GM21576 (cell line): ENCODE measurements at regions not wholly inside any gene's neighbourhood (a gene's known extent, or its start where the extent isn't known, plus 50 kb on each side); places are given as distances from the start of the nearest gene placed in this dataset.
"Not testable (repeated sequence)": the region's sequence is repeated elsewhere in the genome, so short reads cannot be mapped to it uniquely, and the experiment has no call there.

ENCODE experiments used
- ATAC-seq: cut with Tn5 transposase; IDR thresholded peaks from one replicate; pipeline ENCODE4 v1.9.1; 2021; ENCODE audit warnings: mild to moderate bottlenecking, moderate library complexity; ENCODE audit not compliant: unreplicated experiment

GRCh38 chr2:56510610-56511009 is 326.8 kb downstream of the CCDC85A start:
- ATAC-seq = no peak

DNA sequence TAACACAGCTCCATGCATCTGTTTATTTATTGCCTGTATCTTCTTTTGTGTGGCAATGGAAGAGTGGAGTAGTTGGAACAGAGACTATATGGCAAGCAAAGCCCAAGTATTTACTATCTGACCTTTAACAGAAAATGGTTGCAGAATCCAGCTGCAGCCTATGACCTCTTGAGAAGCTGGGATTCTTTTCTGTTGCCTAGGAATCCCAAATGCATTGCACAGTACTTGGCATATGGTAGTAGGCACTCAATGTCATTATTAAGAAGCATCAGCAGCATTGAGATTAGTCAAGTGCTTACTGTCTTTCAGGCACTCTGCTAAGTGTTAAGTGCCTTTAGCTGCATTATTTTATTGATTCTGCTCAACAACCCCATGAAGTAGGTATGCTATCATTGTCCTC is 331.6 kb downstream of the CCDC85A start:
- ATAC-seq = no peak

DNA sequence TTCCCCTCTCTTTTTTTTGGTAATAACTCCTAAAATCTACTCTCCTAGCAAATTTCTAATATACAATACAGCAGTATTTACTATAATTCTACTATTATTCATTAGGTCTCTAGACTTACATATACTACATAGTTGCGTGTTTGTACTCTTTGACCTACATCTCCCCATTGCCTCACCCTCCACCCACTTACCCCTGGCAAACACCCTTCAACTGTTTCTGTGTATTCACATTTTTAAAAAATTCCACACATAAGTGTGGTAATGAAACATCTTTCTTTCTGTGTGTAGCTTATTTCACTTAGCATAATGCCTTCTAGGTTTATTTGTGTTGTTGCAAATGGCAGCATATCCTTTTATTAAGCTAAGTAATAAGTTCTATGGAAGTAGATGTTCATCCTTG is 336.0 kb downstream of the CCDC85A start:
- ATAC-seq = no peak

DNA sequence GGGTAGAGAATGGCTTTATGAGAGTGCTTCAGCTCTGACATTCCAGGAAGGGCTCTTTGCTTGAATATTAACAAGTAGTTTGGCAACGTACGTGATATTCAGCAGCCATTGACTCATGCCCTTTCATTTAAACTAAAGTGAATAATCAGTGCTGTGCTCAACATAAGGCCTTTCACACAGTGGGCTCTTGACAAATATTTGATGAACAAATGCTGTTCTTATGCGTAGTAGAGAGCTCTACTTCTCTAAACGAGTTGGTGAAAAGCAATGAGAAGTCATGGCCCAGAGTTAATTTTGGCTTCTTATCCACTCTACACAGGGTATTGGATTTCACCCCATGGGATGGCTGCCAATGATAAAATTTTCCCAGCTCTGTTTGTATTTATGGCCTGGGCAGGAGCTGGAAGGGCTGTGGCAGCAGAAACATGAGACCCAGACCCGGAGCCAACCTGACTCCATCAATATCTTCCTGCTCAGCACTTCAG is 338.9 kb downstream of the CCDC85A start:
- no peak for ATAC-seq

GRCh38 chr2:56523816-56524215 is 340.0 kb downstream of the CCDC85A start:
- no peak for ATAC-seq

- ATAC-seq = no peak
Measured at GRCh38 chr2:56531668-56532420, 348.1 kb downstream of the CCDC85A start.

DNA sequence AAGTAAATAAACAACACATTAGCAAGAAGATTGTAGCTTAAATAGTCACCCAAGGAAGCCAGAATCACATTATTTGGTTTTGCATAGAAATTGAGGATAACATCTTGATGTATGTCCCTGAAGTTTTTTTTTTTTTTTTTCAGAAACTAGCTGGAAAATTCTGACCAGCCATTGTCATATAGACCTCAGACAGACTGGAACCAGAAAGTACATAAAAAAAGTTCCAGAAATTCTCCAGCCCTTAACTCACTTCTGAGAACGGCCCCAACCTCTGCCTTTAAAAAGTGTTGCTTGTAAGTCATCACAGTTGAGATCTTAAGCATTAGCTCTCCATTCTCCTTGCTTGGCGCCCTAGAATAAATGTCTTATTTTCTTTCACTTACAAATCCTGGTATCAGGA is 350.5 kb downstream of the CCDC85A start:
- ATAC-seq = no peak

DNA sequence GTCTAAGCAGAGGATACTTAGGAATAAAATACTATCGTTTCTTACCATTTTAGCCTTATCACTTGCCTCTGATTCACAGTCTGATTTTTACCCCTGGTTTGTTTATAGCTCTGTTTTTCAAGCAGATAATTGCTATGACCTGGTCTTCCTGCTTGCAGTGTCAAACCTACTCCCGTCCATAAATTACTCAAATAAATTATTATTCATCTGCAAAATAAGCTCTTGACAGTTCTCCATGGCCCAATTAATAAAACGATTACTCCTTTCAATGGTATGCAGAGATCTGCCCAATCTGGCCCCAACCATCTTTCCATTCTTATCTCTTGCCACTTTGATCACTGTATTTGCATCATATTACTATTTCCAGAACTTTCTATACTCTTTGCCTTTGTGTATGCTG is 354.0 kb downstream of the CCDC85A start:
- ATAC-seq = no peak

DNA sequence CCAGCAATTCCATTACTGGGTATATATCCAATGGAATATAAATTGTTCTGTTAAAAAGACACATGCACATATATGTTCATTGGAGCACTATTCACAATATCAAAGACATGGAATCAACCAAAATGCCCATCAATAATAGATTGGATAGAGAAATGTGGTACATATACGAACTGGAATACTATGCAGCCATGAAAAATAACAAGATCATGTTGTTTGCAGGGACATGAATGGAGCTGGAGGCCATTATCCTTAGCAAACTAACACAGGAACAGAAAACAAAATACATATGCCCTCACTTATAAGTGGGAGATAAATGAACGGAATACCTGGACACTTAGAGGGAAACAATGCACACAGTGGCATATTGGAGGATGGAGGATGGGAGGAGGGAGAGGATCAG is 355.8 kb downstream of the CCDC85A start:
- ATAC-seq = no peak

DNA sequence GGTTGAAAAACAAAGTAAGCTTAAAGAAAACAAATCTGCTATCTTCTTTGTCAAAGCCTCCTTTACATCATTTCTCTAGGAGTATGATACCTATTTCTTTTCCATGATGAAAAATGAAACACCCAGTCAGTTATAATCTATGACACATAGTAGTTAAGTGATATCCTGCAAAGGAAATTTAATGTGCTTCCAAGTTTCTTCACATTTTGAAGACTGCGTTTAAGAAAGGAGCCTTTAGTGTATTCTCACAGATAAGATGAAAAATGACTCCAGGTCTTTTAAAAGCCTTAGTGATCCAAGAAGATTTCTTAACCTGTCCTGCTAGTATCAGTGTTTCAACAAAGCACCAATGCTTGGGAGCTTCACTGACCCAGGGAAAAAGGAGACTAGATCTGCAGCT is 356.7 kb downstream of the CCDC85A start:
- no peak for ATAC-seq

- no peak for ATAC-seq
Measured at GRCh38 chr2:56540916-56541315, 357.1 kb downstream of the CCDC85A start.

- ATAC-seq = no peak
Measured at GRCh38 chr2:56542213-56542612, 358.4 kb downstream of the CCDC85A start.

DNA sequence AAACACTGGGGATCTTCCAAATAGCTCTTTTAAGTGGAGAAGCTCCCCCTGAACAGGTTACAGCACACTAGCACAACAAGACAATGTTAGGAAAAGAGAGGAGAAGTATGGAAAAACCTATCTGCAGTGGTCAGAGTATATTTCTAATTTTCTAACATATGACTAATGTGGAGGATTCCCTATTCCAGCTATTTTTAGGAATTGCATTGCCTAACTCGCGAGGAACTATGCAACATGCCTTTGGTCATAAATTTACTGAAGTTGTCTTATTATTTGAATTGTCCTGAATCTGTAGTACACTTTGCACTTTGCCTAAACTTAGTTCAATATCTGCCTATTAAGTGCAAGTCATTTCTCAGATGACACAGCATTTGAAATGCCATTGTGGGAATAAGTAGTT is 381.4 kb downstream of the CCDC85A start:
- ATAC-seq = no peak

- ATAC-seq = no peak
Measured at GRCh38 chr2:56571074-56571473, 387.3 kb downstream of the CCDC85A start.

- no peak for ATAC-seq
Measured at GRCh38 chr2:56576001-56576400, 392.2 kb downstream of the CCDC85A start.

DNA sequence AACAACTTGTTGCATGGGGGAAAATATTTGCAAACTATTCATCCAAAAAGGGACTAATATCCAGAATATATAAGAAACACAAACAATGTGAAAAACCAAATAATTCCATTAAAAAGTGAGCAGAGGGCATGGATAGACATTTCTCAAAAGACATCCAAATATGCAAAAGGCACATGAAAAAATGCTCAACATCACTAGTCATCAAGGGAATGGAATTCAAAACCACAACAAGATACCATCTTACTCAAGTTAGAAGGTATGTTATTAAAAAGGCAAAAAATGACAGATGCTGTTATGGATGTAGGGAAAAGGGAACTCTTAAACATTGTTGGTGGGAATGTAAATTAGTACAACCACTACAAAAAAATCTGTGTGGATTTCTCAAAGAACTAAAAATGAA is 396.5 kb downstream of the CCDC85A start:
- ATAC-seq = no peak

DNA sequence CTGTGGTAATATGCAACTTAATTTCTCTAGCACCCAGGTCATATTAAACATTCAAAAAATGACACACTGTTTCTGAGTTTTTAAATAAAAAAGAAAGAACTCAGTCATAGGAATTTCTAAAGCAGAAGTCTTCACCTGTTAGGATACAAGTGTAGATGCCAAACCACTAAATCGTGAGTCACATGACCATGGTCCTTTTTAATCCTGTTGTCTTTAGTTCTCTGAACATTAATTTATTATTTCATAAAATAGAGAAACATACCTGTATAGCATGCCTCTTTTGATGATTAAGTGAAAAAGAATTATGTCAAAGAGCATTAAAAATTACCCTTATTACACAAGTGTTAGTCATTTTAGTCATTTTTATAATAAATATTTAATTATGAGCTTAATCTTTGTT is 398.8 kb downstream of the CCDC85A start:
- no peak for ATAC-seq

DNA sequence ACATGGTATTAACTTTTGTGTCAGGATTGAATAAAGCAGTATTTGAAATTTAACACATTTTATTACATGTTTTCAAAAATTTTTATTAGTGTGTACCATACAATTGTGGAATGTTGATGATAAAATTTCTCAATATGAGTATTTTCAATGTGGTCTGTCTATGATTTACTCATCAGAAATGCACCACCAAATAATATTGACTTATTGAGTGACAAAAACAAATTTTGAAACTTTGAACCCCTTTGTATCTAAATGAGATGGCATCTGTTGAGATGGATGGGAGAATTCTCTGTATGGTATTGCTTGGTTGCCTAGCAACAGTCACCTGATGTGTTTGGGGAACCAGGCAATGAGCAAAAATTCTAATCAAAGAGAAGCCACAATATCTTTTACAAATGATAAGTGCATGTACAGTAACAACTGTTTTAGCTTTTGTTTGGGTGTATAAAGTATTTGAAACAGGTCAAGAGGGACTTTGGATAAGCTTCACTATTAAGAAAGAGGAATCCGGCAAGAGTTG is 400.1 kb downstream of the CCDC85A start:
- ATAC-seq = no peak

DNA sequence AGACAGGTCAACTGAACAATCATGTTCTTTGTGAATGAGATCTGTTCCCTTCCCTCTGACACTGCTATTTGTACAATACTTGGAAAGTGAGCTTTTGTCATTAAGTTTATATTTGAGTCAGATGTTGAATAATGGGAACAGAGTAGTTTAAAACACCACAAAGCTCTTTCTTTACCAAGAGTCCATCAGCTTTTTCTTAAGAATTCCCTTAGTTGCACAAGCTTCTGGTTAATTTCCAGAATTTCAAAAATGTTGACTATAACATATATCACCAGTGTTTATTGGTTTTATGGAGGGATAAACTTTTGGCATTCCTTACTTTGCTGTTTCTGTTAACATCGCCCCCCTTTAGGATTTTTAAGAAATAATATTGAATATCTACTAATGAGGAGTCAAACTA is 403.7 kb downstream of the CCDC85A start:
- no peak for ATAC-seq

GRCh38 chr2:56589194-56589593 is 405.4 kb downstream of the CCDC85A start:
- ATAC-seq = no peak

DNA sequence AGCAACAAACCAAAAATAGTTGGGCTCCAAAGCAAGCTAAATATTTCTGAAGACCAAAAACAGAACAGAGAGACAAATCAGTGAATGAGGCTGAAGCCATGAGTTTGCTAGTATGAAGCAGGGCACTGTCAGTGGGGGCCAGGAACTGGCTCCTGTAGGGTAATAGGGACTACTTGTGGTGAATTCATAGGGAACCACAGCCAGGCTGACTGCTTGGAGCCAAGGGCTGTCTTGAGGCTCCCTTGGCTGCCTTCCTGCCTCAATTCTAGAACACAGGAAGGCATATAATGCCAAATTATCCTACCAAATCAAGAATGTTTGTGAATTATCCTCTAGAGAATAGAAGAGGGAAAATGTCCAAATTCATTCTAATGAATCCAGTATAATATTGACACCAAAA is 406.0 kb downstream of the CCDC85A start:
- no peak for ATAC-seq

GRCh38 chr2:56590611-56591010 is 406.8 kb downstream of the CCDC85A start:
- no peak for ATAC-seq

DNA sequence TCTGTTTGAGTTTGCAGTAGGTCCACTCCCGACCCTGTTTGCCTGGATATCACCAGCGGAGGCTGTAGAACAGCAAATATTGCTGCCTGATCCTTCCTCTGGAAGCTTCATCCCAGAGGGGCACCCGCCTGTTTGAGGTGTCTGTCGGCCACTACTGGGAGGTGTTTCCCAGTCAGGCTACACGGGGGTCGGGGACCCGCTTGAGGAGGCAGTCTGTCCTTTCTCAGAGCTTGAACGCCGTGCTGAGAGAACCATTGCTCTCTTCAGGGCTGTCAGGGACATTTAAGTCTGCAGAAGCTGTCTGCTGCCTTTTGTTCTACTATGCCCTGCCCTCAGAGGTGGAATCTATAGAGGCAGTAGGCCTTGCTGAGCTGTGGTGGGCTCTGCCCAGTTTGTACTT is 422.3 kb downstream of the CCDC85A start:
- ATAC-seq = not testable (repeated sequence)
